ENCODE measurements at regions not wholly inside any gene's neighbourhood (a gene's known extent, or its start where the extent isn't known, plus 50 kb on each side); places are given as distances from the start of the nearest gene placed in this dataset.

DNA sequence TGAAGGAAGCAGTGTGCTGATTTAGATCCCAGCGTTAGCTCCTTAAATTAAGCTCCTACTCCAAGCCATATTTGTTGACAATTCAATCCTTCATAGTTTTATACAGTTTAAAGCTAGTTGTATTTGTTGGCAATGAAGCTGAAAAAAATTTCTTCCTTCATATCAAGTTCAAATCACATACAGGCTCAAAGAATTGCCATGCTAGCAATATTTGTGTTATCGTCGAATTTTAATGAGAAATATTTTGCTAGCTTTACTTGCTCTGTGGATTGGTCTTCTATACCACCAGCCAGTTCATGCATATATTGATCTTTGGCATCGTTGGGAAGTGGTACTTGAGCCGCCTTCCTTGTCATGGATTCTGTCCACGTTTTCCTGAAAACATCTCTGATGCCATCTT lies 204.6 kb upstream of the HDAC4 start:
- Histone ChIP-seq H3K27ac (replicated peaks) (peak overlapping the region; percentile 67), H3K4me3 (replicated peaks; ENCODE audit: insufficient read depth, low read length) (no peak overlapping the region), H3K27me3 (ENCODE audit: insufficient read depth, poor library complexity, severe bottlenecking) (no peaks in the 10 kb centered on the region)
- no peak for DNase-seq (ENCODE audit: low read depth in 1 of 2, low spot score in 1 of 2)
- TF ChIP-seq SPI1 (IDR thresholded peaks at IDR 0.05; ENCODE audit: borderline replicate concordance, low read depth) (no peak), GABPA (IDR thresholded peaks at IDR 0.05; ENCODE audit: low read depth) (no peak), POLR2AphosphoS5 (IDR thresholded peaks at IDR 0.05; ENCODE audit: low read depth) (no peak)
- TF ChIP-seq, protein P1, sequence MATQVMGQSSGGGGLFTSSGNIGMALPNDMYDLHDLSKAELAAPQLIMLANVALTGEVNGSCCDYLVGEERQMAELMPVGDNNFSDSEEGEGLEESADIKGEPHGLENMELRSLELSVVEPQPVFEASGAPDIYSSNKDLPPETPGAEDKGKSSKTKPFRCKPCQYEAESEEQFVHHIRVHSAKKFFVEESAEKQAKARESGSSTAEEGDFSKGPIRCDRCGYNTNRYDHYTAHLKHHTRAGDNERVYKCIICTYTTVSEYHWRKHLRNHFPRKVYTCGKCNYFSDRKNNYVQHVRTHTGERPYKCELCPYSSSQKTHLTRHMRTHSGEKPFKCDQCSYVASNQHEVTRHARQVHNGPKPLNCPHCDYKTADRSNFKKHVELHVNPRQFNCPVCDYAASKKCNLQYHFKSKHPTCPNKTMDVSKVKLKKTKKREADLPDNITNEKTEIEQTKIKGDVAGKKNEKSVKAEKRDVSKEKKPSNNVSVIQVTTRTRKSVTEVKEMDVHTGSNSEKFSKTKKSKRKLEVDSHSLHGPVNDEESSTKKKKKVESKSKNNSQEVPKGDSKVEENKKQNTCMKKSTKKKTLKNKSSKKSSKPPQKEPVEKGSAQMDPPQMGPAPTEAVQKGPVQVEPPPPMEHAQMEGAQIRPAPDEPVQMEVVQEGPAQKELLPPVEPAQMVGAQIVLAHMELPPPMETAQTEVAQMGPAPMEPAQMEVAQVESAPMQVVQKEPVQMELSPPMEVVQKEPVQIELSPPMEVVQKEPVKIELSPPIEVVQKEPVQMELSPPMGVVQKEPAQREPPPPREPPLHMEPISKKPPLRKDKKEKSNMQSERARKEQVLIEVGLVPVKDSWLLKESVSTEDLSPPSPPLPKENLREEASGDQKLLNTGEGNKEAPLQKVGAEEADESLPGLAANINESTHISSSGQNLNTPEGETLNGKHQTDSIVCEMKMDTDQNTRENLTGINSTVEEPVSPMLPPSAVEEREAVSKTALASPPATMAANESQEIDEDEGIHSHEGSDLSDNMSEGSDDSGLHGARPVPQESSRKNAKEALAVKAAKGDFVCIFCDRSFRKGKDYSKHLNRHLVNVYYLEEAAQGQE (IDR thresholded peaks at IDR 0.05; ENCODE audit: insufficient replicate concordance, low read depth): no peak
- TF ChIP-seq, protein P2, sequence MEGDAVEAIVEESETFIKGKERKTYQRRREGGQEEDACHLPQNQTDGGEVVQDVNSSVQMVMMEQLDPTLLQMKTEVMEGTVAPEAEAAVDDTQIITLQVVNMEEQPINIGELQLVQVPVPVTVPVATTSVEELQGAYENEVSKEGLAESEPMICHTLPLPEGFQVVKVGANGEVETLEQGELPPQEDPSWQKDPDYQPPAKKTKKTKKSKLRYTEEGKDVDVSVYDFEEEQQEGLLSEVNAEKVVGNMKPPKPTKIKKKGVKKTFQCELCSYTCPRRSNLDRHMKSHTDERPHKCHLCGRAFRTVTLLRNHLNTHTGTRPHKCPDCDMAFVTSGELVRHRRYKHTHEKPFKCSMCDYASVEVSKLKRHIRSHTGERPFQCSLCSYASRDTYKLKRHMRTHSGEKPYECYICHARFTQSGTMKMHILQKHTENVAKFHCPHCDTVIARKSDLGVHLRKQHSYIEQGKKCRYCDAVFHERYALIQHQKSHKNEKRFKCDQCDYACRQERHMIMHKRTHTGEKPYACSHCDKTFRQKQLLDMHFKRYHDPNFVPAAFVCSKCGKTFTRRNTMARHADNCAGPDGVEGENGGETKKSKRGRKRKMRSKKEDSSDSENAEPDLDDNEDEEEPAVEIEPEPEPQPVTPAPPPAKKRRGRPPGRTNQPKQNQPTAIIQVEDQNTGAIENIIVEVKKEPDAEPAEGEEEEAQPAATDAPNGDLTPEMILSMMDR (IDR thresholded peaks at IDR 0.05; ENCODE audit: insufficient read depth, low read length): no peak

DNA sequence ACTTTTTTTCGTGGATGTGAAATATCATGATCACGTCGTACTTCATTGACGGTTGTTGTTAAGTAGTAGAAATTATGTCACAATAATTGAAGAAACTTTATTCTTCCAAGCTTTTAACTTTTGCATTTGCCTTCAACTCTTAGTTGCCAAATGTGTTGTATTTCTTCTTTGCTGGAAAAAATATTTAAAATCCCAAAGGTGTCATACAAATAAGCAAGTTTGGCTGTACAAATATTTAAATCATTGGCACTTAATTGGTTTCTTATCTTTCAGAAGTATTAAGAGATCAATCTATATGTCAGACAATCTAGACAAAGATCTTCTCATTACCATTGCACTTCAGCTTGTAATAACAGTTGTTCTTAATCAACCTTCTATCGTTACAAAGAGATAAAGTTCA lies 204.0 kb upstream of the HDAC4 start:
- TF ChIP-seq, protein P1 (IDR thresholded peaks at IDR 0.05; ENCODE audit: insufficient replicate concordance, low read depth): no peak
- TF ChIP-seq, protein P2 (IDR thresholded peaks at IDR 0.05; ENCODE audit: insufficient read depth, low read length): no peak
- TF ChIP-seq GABPA (IDR thresholded peaks at IDR 0.05; ENCODE audit: low read depth) (no peak), POLR2AphosphoS5 (IDR thresholded peaks at IDR 0.05; ENCODE audit: low read depth) (no peak), SPI1 (IDR thresholded peaks at IDR 0.05; ENCODE audit: borderline replicate concordance, low read depth) (no peak)
- no peaks in the 10 kb centered on the region for H3K27me3 ChIP-seq (ENCODE audit: insufficient read depth, poor library complexity, severe bottlenecking)
- no peak overlapping the region for H3K27ac ChIP-seq (replicated peaks)
- H3K4me3 ChIP-seq (replicated peaks; ENCODE audit: insufficient read depth, low read length): no peak overlapping the region
- DNase-seq (ENCODE audit: low read depth in 1 of 2, low spot score in 1 of 2): no peak

DNA sequence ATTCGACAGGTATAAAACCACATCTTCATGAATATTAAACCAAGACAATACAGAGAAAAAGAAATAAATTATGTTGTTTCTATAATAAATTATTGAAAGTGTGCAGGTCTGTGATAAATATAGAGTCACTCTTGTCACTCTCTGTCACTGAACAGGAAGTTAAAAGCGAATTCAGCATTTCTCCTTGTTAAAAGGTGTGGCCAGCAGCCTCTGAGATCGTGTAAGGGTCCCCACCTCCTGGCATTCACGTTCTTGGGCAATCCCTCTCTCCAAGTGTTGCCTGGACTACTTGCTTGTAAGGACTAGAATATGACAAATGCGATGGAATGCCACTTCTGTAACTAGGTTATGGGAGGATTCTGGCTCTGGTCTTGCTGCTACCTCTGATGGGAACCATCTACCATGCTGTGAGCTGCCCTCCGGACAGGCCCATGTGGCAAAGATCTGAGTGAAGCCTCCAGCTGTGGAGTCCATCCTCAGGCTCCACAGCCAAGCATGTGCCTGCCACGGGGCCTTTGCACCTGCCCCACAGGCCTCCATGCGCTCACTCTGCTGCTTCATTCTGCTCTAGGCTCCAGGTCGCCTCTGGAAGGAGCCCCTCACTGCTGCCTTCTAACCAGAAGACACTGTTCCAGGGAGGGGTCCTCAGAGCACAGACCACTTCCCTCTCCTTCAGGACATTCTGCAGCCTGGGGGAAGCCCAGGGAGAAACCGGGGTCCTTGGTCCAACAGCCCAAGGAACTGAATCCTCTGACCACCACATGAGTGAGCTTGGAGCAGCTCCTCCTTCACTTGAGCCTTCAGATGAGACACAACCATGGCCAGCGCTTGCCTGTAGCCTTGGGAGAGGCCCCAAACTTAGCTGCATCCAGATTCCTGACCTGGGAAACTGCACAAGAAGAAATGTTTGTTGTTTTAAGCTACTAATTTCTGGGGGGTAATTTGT lies 202.9 kb upstream of the HDAC4 start:
- H3K27ac ChIP-seq (replicated peaks): no peak overlapping the region
- DNase-seq (ENCODE audit: low read depth in 1 of 2, low spot score in 1 of 2): no peak
- TF ChIP-seq POLR2AphosphoS5 (IDR thresholded peaks at IDR 0.05; ENCODE audit: low read depth): no peak
- TF ChIP-seq SPI1 (IDR thresholded peaks at IDR 0.05; ENCODE audit: borderline replicate concordance, low read depth): no peak
- no peak for TF ChIP-seq GABPA (IDR thresholded peaks at IDR 0.05; ENCODE audit: low read depth)
- TF ChIP-seq, protein P2 (IDR thresholded peaks at IDR 0.05; ENCODE audit: insufficient read depth, low read length): no peak
- TF ChIP-seq, protein P1 (IDR thresholded peaks at IDR 0.05; ENCODE audit: insufficient replicate concordance, low read depth): no peak
- no peaks in the 10 kb centered on the region for H3K27me3 ChIP-seq (ENCODE audit: insufficient read depth, poor library complexity, severe bottlenecking)
- H3K4me3 ChIP-seq (replicated peaks; ENCODE audit: insufficient read depth, low read length): no peak overlapping the region
